ENCODE measurements at regions not wholly inside any gene's neighbourhood (a gene's known extent, or its start where the extent isn't known, plus 50 kb on each side); places are given as distances from the start of the nearest gene placed in this dataset.

DNA sequence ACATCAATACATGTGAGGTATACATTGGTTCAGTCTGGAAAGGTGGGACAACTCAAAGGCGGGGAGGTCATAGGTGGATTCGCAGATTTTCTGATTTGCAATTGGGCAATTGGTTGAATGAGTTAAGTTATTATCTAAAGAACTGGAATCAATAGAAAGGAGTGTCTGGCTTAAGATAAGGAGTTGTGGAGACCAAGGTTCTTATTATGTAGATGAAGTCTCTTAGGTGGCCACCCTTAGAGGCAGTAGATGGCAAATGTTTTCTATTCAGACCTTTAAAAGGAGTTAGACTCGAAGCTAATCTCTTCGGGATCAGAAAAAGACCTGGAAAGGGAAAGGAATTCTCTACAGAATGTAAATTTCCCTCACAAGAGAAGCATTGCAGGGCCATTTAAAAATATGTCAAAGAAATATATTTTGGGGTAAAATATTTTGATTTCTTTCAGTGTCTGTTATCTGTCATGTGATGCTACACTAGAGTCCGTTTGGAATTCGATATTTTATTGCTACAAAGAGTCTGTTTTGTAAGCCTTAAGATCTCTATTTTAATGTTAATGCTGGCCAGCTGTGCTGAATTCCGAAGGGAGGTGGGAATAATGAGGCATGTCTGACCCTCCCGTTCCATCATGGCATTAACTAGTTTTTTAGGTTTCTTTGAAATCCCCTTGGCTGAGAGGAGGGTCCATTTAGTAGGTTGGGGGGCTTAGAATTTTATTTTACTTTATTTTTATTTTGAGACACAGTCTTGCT, 265.1 kb downstream of the PTPRU start:
- no peak for DNase-seq (ENCODE audit: extremely low spot score)
- no peak for TF ChIP-seq CTCF (IDR thresholded peaks at IDR 0.05; ENCODE audit: control extremely low read depth, extremely low read depth, low read depth, missing control alignments)
- POLR2A ChIA-PET: no interaction called here
- CTCF ChIA-PET: no interaction called here

GRCh38 chr1:29500651-29501050, 264.3 kb downstream of the PTPRU start:
- no peak for TF ChIP-seq CTCF (IDR thresholded peaks at IDR 0.05; ENCODE audit: control extremely low read depth, extremely low read depth, low read depth, missing control alignments)
- CTCF ChIA-PET: no interaction called here
- POLR2A ChIA-PET: no interaction called here
- no peak for DNase-seq (ENCODE audit: extremely low spot score)

DNA sequence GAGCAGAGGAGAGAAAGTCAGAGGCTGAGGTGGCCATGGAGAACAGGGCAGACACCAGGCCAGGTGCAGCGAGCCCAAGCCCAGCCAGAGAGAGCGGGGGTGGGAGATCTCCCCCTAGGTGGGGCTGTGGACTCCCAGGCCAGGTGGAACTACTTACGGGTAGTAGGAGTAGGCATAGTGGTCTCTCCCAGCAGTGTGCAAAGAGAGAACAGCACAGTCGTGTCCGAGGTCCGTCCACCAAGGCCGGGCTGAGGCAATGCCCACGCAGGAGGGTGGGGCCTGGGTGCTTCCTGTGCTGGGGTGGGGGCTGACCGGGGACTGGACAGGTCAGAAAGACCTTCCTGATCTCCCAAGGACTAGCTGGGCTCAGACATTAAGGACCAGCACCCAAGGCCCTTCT, 263.7 kb downstream of the PTPRU start:
- no peak for DNase-seq (ENCODE audit: extremely low spot score)
- CTCF ChIA-PET: no interaction called here
- TF ChIP-seq CTCF (IDR thresholded peaks at IDR 0.05; ENCODE audit: control extremely low read depth, extremely low read depth, low read depth, missing control alignments): no peak
- POLR2A ChIA-PET: no interaction called here

DNA sequence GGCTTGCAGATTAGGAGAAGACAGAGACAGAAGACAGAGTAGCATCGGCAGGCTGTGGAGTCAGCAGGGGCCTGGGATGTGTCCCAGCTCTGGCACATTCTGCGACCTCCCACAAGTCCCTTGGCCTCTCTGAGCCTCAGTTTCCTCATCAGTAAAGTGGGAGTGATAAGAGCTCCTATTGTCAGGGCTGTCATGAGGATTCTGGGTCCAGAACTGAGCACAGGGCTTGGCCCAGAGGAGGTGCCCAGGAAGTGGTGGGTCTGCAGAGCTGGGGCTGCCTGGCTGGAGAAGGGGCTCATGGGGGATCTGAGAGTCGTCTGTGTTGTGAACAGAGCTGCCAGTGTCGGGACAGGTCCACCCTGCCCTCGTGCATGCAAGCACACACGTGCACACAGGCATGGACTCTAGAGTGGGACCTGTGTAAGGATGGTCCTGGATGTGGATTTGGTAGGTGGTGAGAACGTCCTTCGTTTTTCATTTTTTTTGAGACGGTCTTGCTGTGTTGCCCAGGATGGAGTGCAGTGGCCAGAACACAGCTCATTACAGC, 262.9 kb downstream of the PTPRU start:
- ChIA-PET POLR2A (no interaction called here), CTCF (no interaction called here)
- no peak for DNase-seq (ENCODE audit: extremely low spot score)
- no peak for TF ChIP-seq CTCF (IDR thresholded peaks at IDR 0.05; ENCODE audit: control extremely low read depth, extremely low read depth, low read depth, missing control alignments)

DNA sequence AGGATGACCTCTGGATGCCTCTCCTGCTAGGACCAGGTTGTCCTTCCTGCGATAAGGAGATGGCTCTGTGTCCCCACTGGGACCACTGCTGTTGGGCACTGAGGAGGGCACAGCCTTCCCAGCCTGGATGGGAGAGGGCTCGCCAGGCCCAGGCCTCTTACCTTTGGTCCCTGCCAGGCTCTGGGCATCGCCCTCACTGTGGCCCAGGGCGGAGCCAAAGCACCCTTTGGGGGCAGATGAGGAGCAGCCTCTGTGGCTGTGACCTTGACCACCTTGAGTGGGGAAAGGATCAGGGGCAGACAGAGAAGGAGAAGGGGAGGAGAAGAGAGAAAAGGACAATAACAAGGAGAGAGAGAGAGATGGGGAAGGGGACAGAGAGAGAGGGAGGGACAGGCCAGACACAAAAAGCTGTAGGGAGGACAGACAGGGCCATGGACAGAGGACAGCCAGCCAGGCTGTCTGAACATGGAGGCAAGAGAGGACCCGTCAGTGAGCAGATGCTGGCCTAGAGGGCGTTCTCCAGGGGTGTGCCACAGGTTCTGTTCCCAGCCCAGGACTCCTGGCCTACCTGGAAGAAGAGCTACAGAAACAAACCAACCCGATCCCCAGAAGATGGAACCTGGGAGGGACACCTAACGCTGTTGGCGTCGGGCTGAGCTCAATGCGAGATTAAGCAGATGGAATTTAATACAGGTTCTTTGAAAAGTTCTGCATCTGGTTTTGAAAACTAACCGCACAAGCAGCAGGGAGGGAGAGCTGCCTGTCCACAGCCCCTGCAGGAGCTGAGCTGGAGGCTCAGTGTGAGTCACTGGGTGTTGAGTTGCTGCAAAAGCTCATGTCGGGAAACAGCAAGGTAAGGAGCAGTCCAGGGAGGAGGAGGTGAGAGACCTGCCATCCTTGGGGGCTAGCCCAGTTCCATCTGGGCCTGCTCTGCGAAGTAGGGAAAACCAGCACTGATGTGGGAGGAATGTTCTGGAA, 262.1 kb downstream of the PTPRU start:
- CTCF ChIA-PET: no interaction called here
- no peak for TF ChIP-seq CTCF (IDR thresholded peaks at IDR 0.05; ENCODE audit: control extremely low read depth, extremely low read depth, low read depth, missing control alignments)
- POLR2A ChIA-PET: no interaction called here
- no peak for DNase-seq (ENCODE audit: extremely low spot score)

DNA sequence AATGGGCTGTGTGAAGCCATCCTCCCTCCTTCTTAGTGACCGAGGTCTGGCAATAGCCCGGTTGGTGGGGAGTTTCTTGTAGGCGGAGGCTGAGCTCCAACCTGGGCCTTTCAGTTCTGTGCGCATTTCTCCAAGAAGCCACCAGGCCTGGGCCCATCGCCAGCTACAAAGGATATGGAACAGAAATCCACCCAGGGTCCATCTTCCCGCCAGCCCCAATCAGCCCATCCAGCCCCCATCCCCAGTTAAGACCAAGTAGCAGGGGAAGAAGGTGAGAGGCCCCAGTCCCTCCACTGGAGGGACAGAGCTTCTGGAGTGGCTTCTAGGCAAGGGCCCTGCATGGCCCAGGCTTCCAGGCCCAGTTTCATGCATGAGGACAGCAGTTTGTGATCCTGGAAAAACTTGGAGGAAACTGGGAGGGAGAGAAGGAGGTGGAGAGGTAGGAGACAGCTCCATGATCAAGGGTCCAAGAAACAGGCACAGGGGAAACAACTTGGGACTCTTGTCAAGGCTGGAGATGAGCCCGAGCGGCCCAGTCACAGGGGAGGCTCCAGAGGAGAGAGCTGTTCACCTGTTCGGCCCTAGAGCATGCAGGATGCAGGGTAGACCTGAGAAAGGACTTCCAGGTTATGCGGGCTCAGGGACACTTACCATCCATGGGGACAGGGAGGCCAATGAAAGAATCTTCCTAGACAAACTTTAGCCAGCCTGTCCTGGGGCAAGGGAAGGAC, 261.2 kb downstream of the PTPRU start:
- TF ChIP-seq CTCF (IDR thresholded peaks at IDR 0.05; ENCODE audit: control extremely low read depth, extremely low read depth, low read depth, missing control alignments): no peak
- DNase-seq (ENCODE audit: extremely low spot score): no peak
- ChIA-PET POLR2A (no interaction called here), CTCF (no interaction called here)

All from GM10248 (cell line).